Mesothelial cell of epicardium (in vitro differentiated cells): ENCODE measurements at regions not wholly inside any gene's neighbourhood (a gene's known extent, or its start where the extent isn't known, plus 50 kb on each side); places are given as distances from the start of the nearest gene placed in this dataset.
"Not testable (repeated sequence)": the region's sequence is repeated elsewhere in the genome, so short reads cannot be mapped to it uniquely, and the experiment has no call there.

Source experiments
- DNase-seq, 2 experiments: peaks; one replicate each; pipeline ENCODE4 v3.0.0; 2021; ENCODE audit warnings: low spot score in 2 of 2; ENCODE audit not compliant: unreplicated experiment in 2 of 2
- H3K27ac Mint-ChIP-seq: 2 replicates; pipeline ENCODE4 v1.8.0; 2021; ENCODE audit warnings: mixed read lengths
- H3K27me3 Mint-ChIP-seq: 2 replicates; pipeline ENCODE4 v1.8.0; 2021; ENCODE audit warnings: low read depth, mixed read lengths
- H3K36me3 Mint-ChIP-seq: 2 replicates; pipeline ENCODE4 v1.8.0; 2021; ENCODE audit warnings: mixed read lengths
- H3K4me1 Mint-ChIP-seq: 2 replicates; pipeline ENCODE4 v1.8.0; 2021; ENCODE audit warnings: mixed read lengths
- H3K4me3 Mint-ChIP-seq: 2 replicates; pipeline ENCODE4 v1.8.0; 2021; ENCODE audit warnings: mild to moderate bottlenecking, moderate library complexity, mixed read lengths
- H3K9me3 Mint-ChIP-seq: 2 replicates; pipeline ENCODE4 v1.8.0; 2021; ENCODE audit warnings: mixed read lengths
- TF ChIP-seq, protein P1 (sequence below): fragments of 200-600 bp; sonication (generic); IDR thresholded peaks from one replicate; pipeline ENCODE4 v1.5.0; 2021; ENCODE audit warnings: antibody characterized with exemption; ENCODE audit not compliant: unreplicated experiment

DNA sequence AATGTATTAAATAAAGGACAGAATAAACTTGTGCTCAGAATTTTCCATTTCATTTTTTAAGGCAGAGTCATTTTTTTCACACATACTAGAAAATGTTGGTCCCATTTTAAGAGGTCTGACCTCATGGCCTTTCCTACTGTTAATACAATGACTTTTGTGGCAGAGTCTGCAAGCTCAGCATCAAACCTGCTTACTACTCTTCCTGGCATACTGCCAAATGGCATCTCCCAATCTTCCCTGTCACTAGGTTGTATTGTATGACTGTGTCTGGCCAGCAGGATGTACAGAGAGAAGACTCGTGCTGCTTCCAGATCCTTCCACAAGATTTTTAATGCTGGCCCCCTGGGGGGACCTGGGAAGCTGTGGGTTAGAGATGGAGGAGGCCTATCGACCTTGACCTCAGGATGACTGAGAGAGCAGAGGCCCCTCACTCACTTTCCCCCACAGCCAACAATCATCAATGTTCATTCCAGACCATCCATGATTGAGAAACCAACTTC, 64.7 kb downstream of the BARX1 start:
- Mint-ChIP-seq H3K27me3 (peaks cover 30% of the 10 kb centered on the region), H3K9me3 (peaks cover 13% of the 10 kb centered on the region), H3K4me1 (no peaks in the 10 kb centered on the region), H3K27ac (no peak overlapping the region), H3K36me3 (no peaks in the 10 kb centered on the region), H3K4me3 (no peak overlapping the region)
- no peak for DNase-seq
- TF ChIP-seq, protein P1, sequence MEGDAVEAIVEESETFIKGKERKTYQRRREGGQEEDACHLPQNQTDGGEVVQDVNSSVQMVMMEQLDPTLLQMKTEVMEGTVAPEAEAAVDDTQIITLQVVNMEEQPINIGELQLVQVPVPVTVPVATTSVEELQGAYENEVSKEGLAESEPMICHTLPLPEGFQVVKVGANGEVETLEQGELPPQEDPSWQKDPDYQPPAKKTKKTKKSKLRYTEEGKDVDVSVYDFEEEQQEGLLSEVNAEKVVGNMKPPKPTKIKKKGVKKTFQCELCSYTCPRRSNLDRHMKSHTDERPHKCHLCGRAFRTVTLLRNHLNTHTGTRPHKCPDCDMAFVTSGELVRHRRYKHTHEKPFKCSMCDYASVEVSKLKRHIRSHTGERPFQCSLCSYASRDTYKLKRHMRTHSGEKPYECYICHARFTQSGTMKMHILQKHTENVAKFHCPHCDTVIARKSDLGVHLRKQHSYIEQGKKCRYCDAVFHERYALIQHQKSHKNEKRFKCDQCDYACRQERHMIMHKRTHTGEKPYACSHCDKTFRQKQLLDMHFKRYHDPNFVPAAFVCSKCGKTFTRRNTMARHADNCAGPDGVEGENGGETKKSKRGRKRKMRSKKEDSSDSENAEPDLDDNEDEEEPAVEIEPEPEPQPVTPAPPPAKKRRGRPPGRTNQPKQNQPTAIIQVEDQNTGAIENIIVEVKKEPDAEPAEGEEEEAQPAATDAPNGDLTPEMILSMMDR = no peak

DNA sequence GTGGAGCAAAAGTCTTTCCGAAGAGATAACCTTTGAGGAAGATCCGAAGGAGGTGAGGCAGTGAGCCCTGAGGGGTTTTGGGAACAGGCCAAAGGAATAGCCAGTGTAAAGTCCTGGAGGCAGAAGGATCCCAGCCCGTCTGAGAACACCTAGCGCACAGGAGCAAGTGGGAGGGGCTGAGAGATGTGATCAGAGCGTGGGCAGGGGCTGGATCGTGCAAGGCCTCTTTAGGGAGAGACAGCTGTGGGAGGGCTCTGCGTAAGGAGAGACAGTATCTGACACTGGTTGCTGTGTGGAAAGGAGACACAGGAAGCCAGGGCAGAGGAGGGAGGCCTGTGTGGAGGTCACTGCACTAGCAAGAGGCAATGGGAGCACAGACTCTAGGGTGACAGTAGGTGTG, 68.2 kb downstream of the BARX1 start:
- TF ChIP-seq, protein P1 = no peak
- DNase-seq = no peak
- peaks cover 47% of the 10 kb centered on the region for H3K27me3 Mint-ChIP-seq
- no peaks in the 10 kb centered on the region for H3K4me1 Mint-ChIP-seq
- peaks cover 6% of the 10 kb centered on the region for H3K9me3 Mint-ChIP-seq
- H3K4me3 Mint-ChIP-seq = no peak overlapping the region
- H3K36me3 Mint-ChIP-seq = no peaks in the 10 kb centered on the region
- H3K27ac Mint-ChIP-seq = no peak overlapping the region

DNA sequence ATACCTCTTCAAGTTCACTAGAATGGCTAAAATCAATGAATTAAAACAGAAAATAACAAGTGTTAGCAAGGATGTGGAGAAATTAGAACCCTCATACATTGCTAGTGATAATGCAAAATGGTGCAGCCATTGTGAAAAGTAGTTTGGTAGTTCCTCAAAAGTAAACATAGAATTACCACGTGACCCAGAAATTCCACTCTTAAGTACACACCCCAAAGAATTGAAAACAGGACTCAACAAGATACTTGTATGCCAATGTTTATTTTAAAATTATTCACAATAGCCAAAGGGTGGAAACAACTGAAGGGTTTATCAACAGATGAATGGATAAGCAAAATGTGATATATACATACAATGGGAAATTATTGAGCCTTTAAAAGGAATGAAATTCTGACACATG, 70.3 kb downstream of the BARX1 start:
- DNase-seq = no peak
- Mint-ChIP-seq H3K4me1 (no peaks in the 10 kb centered on the region), H3K27ac (no peak overlapping the region), H3K9me3 (peaks cover 9% of the 10 kb centered on the region), H3K27me3 (peaks cover 41% of the 10 kb centered on the region), H3K36me3 (no peaks in the 10 kb centered on the region), H3K4me3 (no peak overlapping the region)
- TF ChIP-seq, protein P1 = no peak

DNA sequence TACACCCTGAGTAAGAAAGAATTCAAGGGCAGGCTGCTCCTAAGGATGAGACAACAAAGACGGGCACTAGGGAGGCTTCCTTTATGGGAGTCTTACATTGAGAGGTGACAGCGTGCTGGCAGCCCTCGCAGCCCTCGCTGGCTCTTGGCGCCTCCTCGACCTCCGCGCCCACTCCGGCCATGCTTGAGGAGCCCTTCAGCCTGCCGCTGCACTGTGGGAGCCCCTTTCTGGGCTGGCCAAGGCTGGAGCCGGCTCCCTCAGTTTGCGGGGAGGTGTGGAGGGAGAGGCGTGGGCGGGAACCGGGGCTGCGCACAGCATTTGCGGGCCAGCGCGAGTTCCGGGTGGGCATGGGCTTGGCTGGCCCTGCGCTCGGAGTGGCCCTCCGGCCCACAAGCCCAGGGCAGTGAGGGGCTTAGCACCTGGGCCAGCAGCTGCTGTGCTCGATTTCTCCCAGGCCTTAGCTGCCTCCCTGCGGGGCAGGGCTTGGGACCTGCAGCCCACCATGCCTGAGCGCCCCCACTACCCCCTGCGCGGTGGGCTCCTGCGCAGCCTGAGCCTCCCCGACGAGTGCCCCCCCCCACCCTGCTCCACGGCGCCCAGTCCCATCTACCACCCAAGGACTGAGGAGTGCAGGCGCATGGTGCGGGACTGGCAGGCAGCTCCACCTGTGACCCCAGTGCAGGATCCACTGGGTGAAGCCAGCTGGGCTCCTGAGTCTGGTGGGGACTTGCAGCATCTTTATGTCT, 75.3 kb downstream of the BARX1 start:
- peaks cover 31% of the 10 kb centered on the region for H3K9me3 Mint-ChIP-seq
- not testable (repeated sequence) for DNase-seq, H3K27ac Mint-ChIP-seq, H3K36me3 Mint-ChIP-seq, H3K4me1 Mint-ChIP-seq, H3K4me3 Mint-ChIP-seq
- H3K27me3 Mint-ChIP-seq = peaks cover 17% of the 10 kb centered on the region

DNA sequence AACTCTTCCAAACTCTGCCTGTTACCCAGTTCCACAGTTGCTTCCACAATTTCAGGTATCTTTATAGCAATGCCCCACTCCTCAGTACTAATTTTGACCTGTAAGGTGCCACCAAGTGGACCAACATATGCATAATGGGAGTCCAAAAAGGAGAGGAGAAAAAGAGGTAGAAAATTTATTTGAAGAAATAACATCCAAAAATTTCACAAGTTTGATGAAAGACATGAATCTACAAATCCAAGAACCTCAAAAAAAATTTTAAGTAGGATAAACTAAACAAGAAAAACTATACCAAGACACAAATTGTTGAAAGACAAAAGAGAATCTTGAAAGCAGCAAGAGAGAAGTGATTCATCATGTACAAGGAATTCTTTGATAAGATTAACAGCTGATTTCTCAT, 79.8 kb downstream of the BARX1 start:
- H3K27me3 Mint-ChIP-seq = peaks cover 11% of the 10 kb centered on the region

DNA sequence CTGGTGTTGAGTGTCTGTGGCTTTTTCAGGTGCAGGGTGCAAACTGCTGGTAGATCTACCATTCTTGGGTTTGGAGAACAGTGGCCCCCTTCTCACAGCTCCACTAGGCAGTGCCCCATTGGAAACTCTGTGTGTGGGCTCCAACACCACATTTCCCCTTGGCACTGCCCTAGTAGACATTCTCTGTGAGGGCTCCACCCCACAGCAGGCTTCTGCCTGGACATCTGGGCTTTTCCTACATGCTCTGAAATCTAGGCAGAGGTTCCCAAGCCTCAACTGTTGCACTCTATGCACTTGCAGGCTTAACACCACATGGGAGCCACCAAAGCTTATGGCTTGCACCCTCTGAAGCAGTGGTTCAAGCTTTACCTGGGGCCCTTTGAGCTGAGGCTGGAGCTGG, 80.9 kb downstream of the BARX1 start:
- no peaks in the 10 kb centered on the region for H3K4me1 Mint-ChIP-seq
- H3K9me3 Mint-ChIP-seq = peaks cover 44% of the 10 kb centered on the region
- TF ChIP-seq, protein P1 = no peak
- no peak overlapping the region for H3K4me3 Mint-ChIP-seq
- peaks cover 11% of the 10 kb centered on the region for H3K27me3 Mint-ChIP-seq
- H3K36me3 Mint-ChIP-seq = peaks cover 4% of the 10 kb centered on the region
- H3K27ac Mint-ChIP-seq = no peak overlapping the region
- no peak for DNase-seq

More for the DNA sequence above, 79.8 kb downstream of the BARX1 start:
- no peak overlapping the region for H3K4me3 Mint-ChIP-seq
- peaks cover 44% of the 10 kb centered on the region for H3K9me3 Mint-ChIP-seq
- TF ChIP-seq, protein P1 = no peak
- H3K27ac Mint-ChIP-seq = no peak overlapping the region
- DNase-seq = no peak
- H3K36me3 Mint-ChIP-seq = peaks cover 4% of the 10 kb centered on the region
- no peaks in the 10 kb centered on the region for H3K4me1 Mint-ChIP-seq
